ENCODE measurements at regions not wholly inside any gene's neighbourhood (a gene's known extent, or its start where the extent isn't known, plus 50 kb on each side); places are given as distances from the start of the nearest gene placed in this dataset.
"Not testable (repeated sequence)": the region's sequence is repeated elsewhere in the genome, so short reads cannot be mapped to it uniquely, and the experiment has no call there.

DNA sequence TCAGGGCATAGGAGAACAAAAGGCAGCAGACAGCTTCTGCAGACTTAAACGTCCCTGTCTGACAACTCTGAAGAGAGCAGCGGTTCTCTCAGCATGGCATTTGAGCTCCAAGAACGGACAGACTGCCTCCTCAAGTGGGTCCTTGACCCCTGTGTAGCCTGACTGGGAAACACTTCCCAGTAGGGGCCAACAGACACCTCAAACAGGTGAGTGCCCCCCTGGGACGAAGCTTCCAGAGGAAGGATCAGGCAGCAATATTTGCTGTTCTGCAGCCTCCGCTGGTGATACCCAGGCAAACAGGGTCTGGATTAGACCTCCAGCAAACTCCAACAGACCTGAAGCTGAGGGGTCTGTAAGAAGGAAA, 66.9 kb upstream of the NEDD9 start:
- not testable (repeated sequence) for DNase-seq (ENCODE audit: low read depth in 3 of 3, low spot score in 1 of 3)

DNA sequence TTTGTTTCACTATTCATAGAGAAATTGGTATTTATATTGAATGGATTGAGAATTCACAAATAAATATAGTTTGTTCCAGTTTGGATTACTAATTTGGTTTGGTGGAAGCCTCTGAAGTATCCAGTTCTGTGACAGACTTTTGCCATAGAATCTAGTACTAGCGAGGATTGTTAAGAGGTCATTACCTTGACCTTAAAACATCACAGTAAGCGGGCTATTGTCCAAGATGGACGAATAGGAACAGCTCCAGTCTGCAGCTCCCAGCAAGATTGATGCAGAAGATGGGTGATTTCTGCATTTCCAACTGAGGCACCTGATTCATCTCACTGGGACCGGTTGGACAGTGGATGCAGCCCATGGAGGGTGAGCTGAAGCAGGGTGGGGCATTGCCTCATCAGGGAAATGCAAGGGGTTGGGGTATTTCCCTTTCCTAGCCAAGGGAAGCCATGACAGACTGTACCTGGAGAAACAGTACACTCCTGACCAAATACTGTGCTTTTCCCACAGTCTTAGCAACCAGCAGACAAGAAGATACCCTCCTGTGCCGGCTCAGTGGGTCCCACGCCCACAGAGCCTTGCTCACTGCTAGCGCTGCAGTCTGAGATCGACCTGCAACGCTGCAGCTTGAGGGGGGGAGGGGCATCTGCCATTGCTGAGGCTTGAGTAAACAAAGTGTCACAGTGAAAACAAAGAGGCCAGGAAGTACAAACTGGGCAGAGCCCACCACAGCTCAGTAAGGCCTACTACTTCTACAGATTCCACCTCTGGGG, 66.4 kb upstream of the NEDD9 start:
- no peak for DNase-seq (ENCODE audit: low read depth in 3 of 3, low spot score in 1 of 3)

DNA sequence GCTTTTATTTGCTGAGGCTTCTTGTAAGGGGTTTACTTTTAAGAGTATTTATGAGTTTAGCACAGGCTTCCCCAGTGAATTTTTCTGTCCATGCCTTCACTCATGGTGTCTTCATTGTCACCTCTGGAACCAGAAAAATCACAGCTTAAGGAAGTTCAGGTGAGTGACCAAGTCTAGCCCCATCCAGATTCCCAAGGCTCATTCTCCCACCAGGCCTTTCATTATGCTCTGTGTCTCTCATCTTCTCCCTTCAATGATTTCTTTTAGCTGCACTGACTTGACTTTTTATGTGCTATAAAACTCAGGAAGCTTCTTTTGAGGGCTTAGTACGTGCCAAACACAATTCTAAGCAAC, 64.9 kb upstream of the NEDD9 start:
- no peak for DNase-seq (ENCODE audit: low read depth in 3 of 3, low spot score in 1 of 3)

DNA sequence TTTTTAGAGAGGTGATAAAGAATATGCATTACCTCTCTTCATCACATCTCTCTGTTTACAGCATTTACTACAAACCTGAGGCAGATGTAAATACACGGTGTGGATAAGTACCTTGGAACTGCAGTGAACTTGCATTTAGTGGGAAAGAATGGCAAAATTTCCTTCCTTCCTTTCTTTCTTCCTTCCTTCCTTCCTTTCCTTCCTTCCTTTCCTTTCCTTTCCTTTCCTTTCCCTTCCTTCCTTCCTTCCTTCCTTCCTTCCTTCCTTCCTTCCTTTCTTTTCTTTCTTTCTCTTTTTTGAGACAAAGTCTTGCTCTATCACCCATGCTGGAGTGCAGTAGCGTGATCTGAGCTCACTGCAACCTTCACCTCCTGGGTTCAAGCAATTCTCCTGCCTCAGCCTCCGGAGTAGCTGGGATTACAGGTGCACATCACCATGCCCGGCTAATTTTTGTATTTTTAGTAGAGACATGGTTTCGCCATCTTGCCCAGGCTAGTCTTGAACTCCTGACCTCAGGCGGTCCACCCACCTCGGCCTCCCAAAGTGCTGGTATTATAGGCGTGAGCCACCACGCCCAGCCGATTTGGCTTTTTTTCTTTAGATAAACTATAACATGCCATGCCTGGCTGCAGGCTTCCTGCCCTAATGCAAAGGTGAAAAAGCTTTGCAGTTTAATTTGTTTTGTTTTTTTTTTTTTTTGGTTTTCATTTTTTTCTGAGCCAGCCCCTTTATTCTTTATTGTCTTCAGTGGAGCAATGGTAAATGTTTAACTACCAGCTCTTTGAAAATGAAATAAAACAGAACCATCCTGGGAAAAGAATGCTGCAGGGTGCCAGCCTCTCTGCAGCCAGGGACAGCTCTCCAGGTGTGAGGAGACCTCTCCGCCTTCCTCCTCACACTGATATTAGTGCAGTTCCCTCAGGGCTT, 64.2 kb upstream of the NEDD9 start:
- no peak for DNase-seq (ENCODE audit: low read depth in 3 of 3, low spot score in 1 of 3)

DNA sequence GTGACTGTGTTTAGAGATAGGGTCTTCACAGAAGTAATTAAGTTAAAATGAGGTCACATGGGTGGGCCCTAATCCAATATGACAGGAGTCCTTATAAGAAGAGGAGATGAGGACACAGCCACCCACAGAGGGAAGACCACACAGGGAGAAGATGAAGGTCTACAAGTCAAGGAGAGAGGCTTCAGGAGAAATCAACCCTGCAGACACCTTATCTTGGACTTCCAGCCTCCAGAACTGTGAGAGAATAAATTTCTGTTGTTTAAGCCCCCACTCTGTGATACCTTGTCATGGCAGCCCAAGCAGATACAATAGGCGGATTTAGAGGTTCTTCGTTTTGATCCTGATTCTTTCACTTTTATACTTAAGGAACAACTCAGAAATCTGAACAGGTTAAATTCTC, 63.5 kb upstream of the NEDD9 start:
- DNase-seq (ENCODE audit: low read depth in 3 of 3, low spot score in 1 of 3): no peak

DNA sequence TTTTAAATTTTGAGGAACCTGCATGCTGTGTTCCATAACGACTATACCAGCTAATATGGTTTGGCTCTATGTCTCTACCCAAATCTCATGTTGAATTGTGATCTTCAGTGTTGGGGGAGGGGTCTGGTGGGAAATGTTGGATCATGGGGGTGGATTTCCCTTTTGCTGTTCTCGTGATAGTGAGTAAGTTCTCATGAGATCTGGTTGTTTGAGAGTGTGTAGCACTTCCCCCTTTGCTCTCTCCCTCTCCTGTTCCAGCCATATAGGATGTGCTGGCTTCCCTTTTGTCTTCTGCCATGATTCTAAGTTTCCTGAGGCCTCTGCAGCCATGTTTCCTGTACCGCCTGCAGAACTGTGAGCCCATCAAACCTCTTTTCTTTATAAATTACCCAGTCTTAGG, 61.8 kb upstream of the NEDD9 start:
- no peak for DNase-seq (ENCODE audit: low read depth in 3 of 3, low spot score in 1 of 3)

DNA sequence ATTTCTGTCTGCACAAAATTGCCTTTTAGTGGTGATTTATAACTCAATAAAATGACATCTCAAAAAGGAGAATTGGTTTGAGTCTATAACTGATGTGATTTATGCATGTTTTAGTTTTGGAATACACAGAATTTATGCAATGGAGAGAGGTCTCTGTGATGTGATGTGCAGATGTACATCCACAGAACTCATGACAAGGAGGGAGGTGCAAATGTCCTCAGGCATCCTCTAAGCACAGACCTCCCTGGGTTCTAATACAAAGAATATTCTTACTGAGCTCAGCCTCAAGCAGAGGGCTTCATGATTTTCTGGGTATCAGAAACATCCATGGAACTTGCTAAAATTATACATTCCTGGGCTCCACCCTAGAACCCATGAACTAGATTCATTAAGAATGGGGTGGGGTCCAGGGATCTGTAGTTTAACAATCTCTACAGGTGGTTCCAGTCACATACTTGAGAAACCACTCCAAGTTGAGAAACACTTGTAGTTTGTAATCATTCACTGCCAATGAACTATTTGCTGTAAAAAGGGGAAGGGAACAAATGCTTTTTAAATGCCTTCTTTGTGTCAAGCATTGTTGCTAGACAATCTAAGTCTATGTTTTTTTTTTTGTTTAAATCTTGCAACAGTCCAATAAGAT, 60.2 kb upstream of the NEDD9 start:
- DNase-seq (ENCODE audit: low read depth in 3 of 3, low spot score in 1 of 3): no peak

DNA sequence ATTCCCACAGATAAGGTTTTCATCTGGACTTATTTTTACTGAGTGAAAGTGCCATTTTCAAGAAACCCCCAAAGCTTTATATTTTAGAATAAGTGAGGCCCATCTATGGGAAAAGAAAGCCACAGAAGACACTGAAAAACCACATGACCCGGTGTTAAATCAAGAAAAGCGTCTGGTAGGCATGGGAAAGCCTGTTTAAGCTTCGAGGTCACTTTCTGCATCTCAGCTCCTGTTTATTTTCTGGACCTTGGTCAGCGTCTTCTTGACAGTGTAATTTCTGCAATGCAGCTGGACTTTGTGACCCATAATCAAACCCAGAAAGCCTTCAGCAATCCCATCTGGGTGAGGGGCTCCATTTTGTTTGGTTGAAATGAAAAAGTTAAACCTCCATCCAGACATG, 59.6 kb upstream of the NEDD9 start:
- no peak for DNase-seq (ENCODE audit: low read depth in 3 of 3, low spot score in 1 of 3)

DNA sequence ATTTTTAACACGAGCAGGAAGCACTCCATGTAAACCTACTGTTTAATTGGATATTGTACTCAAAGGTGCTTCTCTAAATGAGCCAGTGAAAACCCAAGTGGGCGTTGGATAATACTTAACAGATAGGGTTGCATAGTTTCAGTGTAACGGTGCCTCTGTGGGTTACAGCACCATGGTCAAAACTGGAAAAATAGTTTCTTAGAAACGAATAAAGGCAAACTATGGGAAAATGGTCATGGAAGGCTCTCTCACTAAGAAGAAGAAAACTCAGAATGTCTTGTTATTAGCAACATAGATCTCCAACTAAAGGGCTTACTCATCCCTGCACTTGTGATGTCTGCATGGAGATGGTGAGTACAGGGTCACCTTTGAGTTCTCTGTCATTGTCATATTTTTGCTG, 59.1 kb upstream of the NEDD9 start:
- no peak for DNase-seq (ENCODE audit: low read depth in 3 of 3, low spot score in 1 of 3)

DNA sequence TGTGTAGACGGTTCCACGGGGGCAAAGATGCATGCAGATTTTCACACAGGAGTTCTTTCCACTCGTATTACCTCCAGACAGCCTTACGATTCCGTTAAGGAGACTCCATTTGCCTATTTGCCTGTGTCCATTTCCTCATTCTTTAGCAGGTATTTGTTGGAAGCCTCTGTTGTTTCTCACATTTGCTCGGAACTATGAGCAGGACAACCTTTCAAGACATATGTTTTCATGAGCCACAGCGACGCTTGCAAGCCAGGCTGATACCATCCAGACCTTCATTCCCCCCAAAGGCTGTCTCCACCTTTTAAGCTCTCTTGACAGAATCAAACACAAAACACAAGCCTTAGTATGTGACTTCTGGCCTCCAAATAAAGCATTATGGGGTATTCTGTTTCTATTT, 57.6 kb upstream of the NEDD9 start:
- DNase-seq (ENCODE audit: low read depth in 3 of 3, low spot score in 1 of 3): no peak

DNA sequence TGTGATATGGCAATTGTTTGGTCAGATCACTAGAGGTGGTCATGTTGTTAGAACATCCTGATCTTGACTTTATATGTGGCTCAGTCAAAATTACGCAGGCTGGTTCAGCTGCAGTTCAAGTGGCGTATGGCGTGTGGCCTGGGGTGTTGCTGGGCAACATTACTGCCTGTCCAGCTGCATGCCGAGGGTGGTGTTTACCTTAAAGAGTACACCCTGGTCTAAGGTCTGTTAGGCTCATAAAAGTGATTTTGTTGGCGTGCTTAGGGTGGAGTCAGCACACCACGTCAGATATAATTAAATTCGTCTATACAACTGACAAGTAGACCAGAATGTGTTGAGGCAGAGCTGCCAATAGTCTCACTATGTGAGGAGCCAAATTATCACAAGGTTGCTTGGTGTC, 55.6 kb upstream of the NEDD9 start:
- DNase-seq (ENCODE audit: low read depth in 3 of 3, low spot score in 1 of 3): no peak

DNA sequence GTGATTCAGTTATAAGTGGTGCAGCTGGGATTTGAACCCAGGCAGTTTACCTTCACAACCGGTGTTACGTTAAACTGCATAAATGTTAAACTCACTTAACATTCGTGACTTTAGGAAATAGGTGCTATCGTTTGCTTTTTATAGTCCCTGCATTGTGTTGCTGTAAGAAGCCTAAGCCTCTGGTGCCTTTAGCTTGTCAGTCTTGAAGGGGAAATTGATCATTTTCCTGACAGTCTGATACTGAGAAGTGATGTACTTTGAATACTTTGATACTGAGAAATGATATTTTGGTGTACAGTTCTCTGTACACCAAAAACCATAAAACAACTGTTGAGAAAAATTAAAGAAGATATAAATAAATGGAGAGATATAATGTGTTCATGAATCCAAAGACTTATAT, 52.5 kb upstream of the NEDD9 start:
- no peak for DNase-seq (ENCODE audit: low read depth in 3 of 3, low spot score in 1 of 3)

DNA sequence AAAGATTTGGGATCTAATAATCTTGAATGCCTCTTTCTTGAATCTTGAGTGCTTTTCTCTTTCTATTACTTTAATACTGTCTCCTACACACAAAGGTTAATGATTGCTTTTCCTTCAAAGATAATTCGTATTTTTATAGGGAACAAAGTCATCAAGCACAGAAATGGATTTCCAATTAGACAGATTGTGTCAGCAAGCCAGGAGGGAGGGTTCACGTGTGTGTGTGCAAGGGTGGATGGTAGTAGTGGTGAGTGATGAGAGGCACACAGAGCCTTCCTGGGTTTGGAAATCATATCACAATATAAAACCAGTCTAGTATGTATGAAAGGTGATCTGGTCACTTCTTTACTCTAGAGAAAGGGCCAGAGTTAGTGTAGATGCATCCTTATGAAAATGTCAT, 51.2 kb upstream of the NEDD9 start:
- DNase-seq (ENCODE audit: low read depth in 3 of 3, low spot score in 1 of 3): no peak

DNA sequence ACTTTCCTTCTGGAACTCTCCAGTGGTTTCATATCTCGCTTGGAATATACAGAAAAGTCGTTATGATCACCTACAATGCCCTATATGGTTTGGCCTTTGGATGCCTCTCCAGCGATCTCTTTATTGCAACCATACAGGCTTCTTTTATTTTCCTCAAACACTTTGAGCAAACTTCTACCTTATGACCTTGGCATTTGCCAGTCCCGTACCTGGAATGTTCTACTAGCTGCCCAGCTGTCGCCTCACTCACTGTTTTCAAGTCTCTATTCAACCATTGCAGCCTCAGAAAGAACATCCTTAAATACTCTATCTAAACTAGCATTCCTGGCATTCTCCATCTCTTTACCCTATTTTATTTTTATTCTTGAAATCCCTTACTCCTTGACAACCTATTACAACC, 50.4 kb upstream of the NEDD9 start:
- DNase-seq (ENCODE audit: low read depth in 3 of 3, low spot score in 1 of 3): no peak
